GM18520 (cell line): ENCODE measurements at regions not wholly inside any gene's neighbourhood (a gene's known extent, or its start where the extent isn't known, plus 50 kb on each side); places are given as distances from the start of the nearest gene placed in this dataset.

ENCODE experiments used
- ATAC-seq: cut with Tn5 transposase; IDR thresholded peaks from one replicate; pipeline ENCODE4 v1.9.1; 2021; ENCODE audit not compliant: unreplicated experiment

- ATAC-seq = no peak
Measured at GRCh38 chr5:29995154-29995553, 1198.3 kb upstream of the CDH6 start.

DNA sequence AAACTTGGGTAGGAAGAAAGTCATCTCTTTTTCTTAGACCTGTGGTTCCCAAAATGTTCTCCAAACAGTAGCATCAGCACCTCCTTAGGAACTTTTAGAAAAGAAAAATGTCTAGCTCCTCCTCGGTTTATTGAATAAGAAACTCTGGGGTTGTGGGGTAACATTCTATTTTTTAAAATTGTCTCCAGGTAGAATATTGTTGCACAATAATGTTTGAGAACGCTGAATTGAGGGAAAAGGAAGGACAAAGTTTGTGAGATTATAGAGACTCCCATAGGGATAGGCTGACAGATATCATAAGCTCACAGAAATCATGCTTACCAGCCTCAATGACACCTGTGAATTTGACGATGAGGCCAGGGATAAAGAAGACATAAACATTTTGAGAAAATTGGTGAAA lies 1199.0 kb upstream of the CDH6 start:
- no peak for ATAC-seq

DNA sequence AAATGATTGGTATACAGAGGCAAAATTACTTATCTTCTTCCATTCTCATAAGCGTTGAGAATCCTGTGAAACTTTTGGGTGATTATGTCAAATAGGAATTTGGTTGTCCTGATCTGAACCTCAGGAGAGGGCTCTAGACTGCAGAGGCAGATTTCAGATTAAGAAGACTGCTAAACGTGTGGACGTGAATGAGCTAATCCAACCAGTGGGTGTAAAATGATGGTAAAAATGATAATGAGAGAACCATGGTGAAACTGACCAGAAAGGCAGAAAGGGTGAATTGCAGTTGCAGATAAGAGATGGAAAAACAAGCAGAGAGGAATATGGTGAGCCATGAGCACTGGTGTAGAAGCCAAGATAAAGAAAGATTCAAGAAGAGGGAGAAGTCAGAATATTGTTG lies 1200.2 kb upstream of the CDH6 start:
- ATAC-seq = no peak

DNA sequence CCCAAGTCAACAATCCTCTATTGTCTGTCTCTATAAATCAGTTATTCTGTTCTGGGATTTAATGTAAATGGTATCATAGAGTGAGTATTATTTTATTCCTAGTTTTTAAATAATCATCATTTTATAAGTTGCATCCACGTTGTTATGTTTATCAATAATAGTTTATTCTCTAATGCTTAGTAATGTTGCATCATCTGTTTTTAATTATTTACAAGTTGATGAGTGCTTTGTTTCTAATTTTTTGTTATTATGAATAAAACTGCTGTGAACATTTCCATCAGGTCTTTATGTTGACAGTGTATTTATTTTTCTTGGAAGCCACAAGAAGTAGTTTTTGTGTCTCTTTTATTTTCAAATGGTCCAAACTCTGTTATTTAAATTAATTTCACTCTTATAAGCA lies 1201.2 kb upstream of the CDH6 start:
- ATAC-seq = no peak

DNA sequence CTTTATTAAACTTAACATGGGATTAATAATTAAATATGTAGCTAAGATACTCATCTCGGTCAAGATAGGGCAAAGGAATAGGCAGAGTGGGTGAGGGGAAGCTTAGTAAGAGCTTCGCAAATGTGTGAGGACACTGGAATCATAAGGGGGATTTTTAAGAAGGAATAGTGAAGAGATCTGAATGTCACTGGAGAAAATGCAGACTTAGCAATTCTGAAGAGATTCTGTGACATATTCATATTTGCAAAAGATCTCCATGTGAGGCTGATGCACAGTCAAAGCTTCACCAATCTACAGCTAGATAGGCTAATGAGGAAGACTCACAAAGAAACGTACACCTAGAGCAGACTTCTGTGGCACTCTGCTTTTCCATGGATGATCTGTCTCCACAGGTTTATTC lies 1202.8 kb upstream of the CDH6 start:
- ATAC-seq = no peak

- no peak for ATAC-seq
Measured at GRCh38 chr5:29984156-29984540, 1209.3 kb upstream of the CDH6 start.

- no peak for ATAC-seq
Measured at GRCh38 chr5:29983528-29984155, 1209.8 kb upstream of the CDH6 start.

- no peak for ATAC-seq
Measured at GRCh38 chr5:29982457-29982856, 1211.0 kb upstream of the CDH6 start.

DNA sequence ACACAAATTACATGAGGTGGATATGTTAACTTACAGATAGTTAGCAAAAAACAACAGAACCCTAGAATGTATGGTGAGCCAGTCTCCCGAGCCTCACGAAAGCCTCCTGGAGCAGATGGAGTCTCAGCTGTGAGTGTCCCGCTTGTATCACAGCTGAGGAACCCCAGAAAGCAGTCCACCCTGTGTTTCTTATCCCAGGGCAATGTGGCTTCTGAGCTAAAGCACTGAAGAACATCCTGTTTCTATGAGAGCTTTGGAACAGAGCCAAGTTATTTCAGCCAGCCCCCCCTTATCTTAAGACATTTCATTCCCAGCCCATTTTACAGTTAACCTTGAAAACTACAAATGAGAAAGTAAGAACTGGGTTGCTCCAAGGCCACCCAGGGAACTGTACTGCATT lies 1220.9 kb upstream of the CDH6 start:
- no peak for ATAC-seq

- no peak for ATAC-seq
Measured at GRCh38 chr5:29963956-29964355, 1229.5 kb upstream of the CDH6 start.

- no peak for ATAC-seq
Measured at GRCh38 chr5:29960323-29960722, 1233.2 kb upstream of the CDH6 start.

DNA sequence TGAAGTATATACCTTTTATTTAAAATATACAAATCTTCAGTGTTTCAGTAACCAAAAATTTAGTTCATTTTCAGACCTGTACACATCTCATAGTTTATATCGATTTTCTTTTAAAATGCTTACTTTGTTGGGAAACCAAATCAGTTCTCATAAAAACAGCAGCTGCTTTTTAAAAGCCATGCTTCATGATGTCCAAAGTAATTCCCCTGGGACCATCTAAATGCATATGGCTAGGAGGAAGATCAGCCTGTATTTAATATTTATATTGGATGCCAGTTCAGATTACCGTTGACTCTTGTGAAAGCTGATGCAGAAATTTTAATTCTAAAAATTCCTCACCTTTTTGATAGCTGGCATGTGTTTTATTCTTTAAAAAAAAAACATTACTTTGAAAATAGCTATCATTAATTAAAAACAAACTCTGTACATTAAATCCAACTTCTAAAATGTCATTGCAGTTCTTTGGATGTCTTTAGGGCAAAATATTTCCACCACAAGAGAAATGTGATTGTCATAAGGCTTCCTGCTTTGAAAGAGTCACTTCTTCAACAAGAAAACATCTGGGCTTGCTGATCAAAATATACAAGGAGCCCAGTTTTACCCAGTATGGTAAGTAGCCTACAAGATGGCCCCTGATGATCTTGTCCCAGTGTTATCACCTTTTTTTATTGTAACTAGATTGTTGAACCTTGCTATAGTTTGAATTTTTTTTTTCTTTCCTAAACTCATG lies 1242.9 kb upstream of the CDH6 start:
- ATAC-seq = no peak

- ATAC-seq = no peak
Measured at GRCh38 chr5:29949301-29949872, 1244.1 kb upstream of the CDH6 start.

DNA sequence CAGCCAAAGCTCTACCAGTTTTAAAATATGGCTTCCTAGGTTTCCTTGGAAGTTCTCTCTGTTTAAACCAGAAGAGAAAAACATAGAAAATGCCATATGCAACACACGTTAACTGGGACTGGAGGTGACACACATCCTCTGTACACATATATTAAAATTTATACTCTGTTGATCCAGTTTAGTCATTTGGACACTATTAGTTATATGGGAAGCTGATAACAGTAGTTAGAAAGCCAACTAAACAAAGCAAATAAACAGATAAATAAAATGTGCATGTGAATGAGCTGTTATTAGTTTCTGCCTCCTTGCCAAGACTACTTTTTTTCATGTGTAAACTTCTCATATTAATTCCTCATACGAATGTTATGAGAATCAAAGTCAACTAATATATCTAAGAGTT lies 1249.2 kb upstream of the CDH6 start:
- ATAC-seq = no peak

DNA sequence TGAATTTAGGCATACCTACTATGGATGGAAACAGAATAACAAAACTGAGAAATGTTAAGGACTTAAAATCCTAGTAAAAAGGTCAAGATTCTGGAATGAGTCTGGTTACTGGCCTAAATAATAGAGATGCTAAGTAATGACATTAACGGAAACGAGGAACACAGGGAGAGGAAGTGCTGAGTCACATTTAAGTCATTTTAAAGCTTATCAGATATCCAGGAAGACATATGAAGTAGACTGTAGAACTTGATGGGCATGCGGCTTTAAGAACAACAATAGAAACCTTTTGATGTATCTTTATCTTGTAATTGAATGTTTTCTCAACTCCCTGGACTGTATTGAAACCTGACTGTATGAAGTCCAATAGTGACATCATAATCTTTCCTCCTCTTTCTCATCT lies 1251.4 kb upstream of the CDH6 start:
- no peak for ATAC-seq

GRCh38 chr5:29939988-29940387 lies 1253.5 kb upstream of the CDH6 start:
- no peak for ATAC-seq

- no peak for ATAC-seq
Measured at GRCh38 chr5:29935371-29935770, 1258.1 kb upstream of the CDH6 start.

- no peak for ATAC-seq
Measured at GRCh38 chr5:29930316-29930715, 1263.2 kb upstream of the CDH6 start.

- no peak for ATAC-seq
Measured at GRCh38 chr5:29924107-29924506, 1269.4 kb upstream of the CDH6 start.

DNA sequence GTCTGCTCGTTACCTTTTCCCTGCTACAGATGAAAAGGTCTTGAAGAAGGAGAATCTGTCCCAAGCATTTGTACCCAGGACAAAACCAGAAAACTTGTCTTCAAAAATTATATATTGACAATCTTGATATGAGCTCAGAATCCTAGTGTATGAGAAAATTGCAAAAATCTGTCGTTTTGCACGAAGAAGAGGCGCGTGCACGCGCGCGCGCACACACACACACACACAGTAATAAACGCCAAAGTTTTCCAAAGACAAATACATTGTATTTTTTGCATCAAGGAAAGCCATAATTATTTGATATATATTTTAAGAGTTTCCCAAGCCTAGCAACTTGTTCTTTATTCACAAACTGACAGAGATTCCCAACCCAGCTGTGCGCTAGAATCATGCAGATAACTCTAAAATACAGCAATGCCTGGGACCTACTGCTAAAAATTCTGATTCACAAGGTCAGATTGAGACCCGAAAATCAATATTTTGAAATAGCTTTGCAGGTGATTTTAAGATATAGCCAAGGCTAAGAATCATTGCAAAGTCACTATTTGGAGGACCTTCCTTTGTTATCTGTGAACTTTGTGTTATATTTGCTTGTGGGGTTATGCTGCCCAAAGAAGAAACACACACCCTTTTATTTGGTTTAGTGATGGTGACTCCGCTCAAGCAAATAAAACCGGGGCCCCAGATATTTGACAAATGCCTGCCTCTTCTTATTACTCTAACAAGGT lies 1287.7 kb upstream of the CDH6 start:
- ATAC-seq = no peak

DNA sequence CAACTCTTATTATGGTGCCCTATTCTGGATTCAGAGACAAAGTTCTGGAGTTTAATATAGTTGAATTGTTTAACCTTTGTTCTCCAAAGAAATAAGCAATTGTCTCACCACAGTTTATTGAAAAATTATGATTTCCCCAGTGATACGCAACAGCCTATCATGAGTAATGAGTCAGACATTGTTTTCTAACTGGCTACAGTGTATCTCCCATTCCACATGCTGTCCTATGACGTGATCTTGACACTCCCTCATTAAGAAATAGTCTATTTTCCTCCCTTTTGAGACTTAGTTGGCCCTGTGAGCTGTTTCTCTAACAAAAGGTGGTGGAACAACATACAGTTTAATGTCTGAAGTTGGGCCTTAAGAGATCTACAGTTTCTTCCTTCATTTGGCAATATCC lies 1290.6 kb upstream of the CDH6 start:
- no peak for ATAC-seq

- no peak for ATAC-seq
Measured at GRCh38 chr5:29899583-29899982, 1293.9 kb upstream of the CDH6 start.
